K562 (cell line): ENCODE measurements at regions not wholly inside any gene's neighbourhood (a gene's known extent, or its start where the extent isn't known, plus 50 kb on each side); places are given as distances from the start of the nearest gene placed in this dataset.

Source experiments
- DMBX1 ChIP-seq: fragments of 250-450 bp; sonication (Bioruptor Pico); IDR thresholded peaks from 2 replicates; pipeline ENCODE4 v1.8.0; 2022; ENCODE audit warnings: inconsistent platforms, mild to moderate bottlenecking, moderate library complexity, borderline replicate concordance
- FOXJ3 ChIP-seq: sonication (generic); formaldehyde crosslinking; IDR thresholded peaks from 2 replicates; pipeline ENCODE4 v1.4.0; 2020; ENCODE audit warnings: mild to moderate bottlenecking, missing genetic modification reagents
- PRDM10 ChIP-seq: fragments of 450-650 bp; IDR thresholded peaks from 2 replicates; pipeline ENCODE4 v1.6.1; 2018; ENCODE audit not compliant: partially characterized antibody
- ZBTB2 ChIP-seq: fragments of 450-650 bp; IDR thresholded peaks from 2 replicates; pipeline ENCODE4 v1.6.1; 2016; ENCODE audit warnings: antibody characterized with exemption

GRCh38 chr3:137264071-137264820, 306.5 kb downstream of the IL20RB start (continued):
- TF ChIP-seq PRDM10 (no peak), FOXJ3 (CRISPR knock-in tag) (no peak), ZBTB2 (no peak), DMBX1 (CRISPR knock-in tag) (no peak)
